ENCODE measurements at regions not wholly inside any gene's neighbourhood (a gene's known extent, or its start where the extent isn't known, plus 50 kb on each side); places are given as distances from the start of the nearest gene placed in this dataset.

- H3K36me3 ChIP-seq (ENCODE audit: control insufficient read depth, insufficient read depth, low read length): no peaks in the 10 kb centered on the region
- TF ChIP-seq CTCF (IDR thresholded peaks at IDR 0.05; ENCODE audit: insufficient read depth, low read length, poor library complexity, severe bottlenecking): no peak
- no peaks in the 10 kb centered on the region for H3K27me3 ChIP-seq (replicated peaks; ENCODE audit: control insufficient read depth, insufficient read depth, low read length)
- DNase-seq (ENCODE audit: extremely low read depth, insufficient read length): no peak
- no peak overlapping the region for H3K4me3 ChIP-seq (replicated peaks; ENCODE audit: low read depth, low read length)
Observed at GRCh38 chr19:31171936-31172335, 177.3 kb downstream of the TSHZ3 start.

- DNase-seq (ENCODE audit: extremely low read depth, insufficient read length): no peak
- no peaks in the 10 kb centered on the region for H3K36me3 ChIP-seq (ENCODE audit: control insufficient read depth, insufficient read depth, low read length)
- no peak for TF ChIP-seq CTCF (IDR thresholded peaks at IDR 0.05; ENCODE audit: insufficient read depth, low read length, poor library complexity, severe bottlenecking)
Observed at GRCh38 chr19:31170046-31170445, 179.2 kb downstream of the TSHZ3 start.

GRCh38 chr19:31168106-31168625 lies 181.1 kb downstream of the TSHZ3 start:
- Histone ChIP-seq H3K4me3 (replicated peaks; ENCODE audit: low read depth, low read length) (no peak overlapping the region), H3K36me3 (ENCODE audit: control insufficient read depth, insufficient read depth, low read length) (no peaks in the 10 kb centered on the region), H3K27me3 (replicated peaks; ENCODE audit: control insufficient read depth, insufficient read depth, low read length) (no peaks in the 10 kb centered on the region)
- DNase-seq (ENCODE audit: extremely low read depth, insufficient read length): no peak
- no peak for TF ChIP-seq CTCF (IDR thresholded peaks at IDR 0.05; ENCODE audit: insufficient read depth, low read length, poor library complexity, severe bottlenecking)

More at GRCh38 chr19:31170046-31170445, 179.2 kb downstream of the TSHZ3 start:
- H3K27me3 ChIP-seq (replicated peaks; ENCODE audit: control insufficient read depth, insufficient read depth, low read length): no peaks in the 10 kb centered on the region
- no peak overlapping the region for H3K4me3 ChIP-seq (replicated peaks; ENCODE audit: low read depth, low read length)

- H3K36me3 ChIP-seq (ENCODE audit: control insufficient read depth, insufficient read depth, low read length): no peaks in the 10 kb centered on the region
- DNase-seq (ENCODE audit: extremely low read depth, insufficient read length): no peak
- no peaks in the 10 kb centered on the region for H3K27me3 ChIP-seq (replicated peaks; ENCODE audit: control insufficient read depth, insufficient read depth, low read length)
- no peak for TF ChIP-seq CTCF (IDR thresholded peaks at IDR 0.05; ENCODE audit: insufficient read depth, low read length, poor library complexity, severe bottlenecking)
- no peak overlapping the region for H3K4me3 ChIP-seq (replicated peaks; ENCODE audit: low read depth, low read length)
Observed at GRCh38 chr19:31167690-31168089, 181.5 kb downstream of the TSHZ3 start.

GRCh38 chr19:31166206-31166605 lies 183.0 kb downstream of the TSHZ3 start:
- DNase-seq (ENCODE audit: extremely low read depth, insufficient read length): no peak
- no peaks in the 10 kb centered on the region for H3K27me3 ChIP-seq (replicated peaks; ENCODE audit: control insufficient read depth, insufficient read depth, low read length)
- no peaks in the 10 kb centered on the region for H3K36me3 ChIP-seq (ENCODE audit: control insufficient read depth, insufficient read depth, low read length)
- no peak overlapping the region for H3K4me3 ChIP-seq (replicated peaks; ENCODE audit: low read depth, low read length)
- TF ChIP-seq CTCF (IDR thresholded peaks at IDR 0.05; ENCODE audit: insufficient read depth, low read length, poor library complexity, severe bottlenecking): no peak

- no peak for DNase-seq (ENCODE audit: extremely low read depth, insufficient read length)
- H3K36me3 ChIP-seq (ENCODE audit: control insufficient read depth, insufficient read depth, low read length): no peaks in the 10 kb centered on the region
- TF ChIP-seq CTCF (IDR thresholded peaks at IDR 0.05; ENCODE audit: insufficient read depth, low read length, poor library complexity, severe bottlenecking): no peak
- no peak overlapping the region for H3K4me3 ChIP-seq (replicated peaks; ENCODE audit: low read depth, low read length)
- H3K27me3 ChIP-seq (replicated peaks; ENCODE audit: control insufficient read depth, insufficient read depth, low read length): no peaks in the 10 kb centered on the region
Observed at GRCh38 chr19:31164791-31165251, 184.4 kb downstream of the TSHZ3 start.
